ENCODE measurements at regions not wholly inside any gene's neighbourhood (a gene's known extent, or its start where the extent isn't known, plus 50 kb on each side); places are given as distances from the start of the nearest gene placed in this dataset.

DNA sequence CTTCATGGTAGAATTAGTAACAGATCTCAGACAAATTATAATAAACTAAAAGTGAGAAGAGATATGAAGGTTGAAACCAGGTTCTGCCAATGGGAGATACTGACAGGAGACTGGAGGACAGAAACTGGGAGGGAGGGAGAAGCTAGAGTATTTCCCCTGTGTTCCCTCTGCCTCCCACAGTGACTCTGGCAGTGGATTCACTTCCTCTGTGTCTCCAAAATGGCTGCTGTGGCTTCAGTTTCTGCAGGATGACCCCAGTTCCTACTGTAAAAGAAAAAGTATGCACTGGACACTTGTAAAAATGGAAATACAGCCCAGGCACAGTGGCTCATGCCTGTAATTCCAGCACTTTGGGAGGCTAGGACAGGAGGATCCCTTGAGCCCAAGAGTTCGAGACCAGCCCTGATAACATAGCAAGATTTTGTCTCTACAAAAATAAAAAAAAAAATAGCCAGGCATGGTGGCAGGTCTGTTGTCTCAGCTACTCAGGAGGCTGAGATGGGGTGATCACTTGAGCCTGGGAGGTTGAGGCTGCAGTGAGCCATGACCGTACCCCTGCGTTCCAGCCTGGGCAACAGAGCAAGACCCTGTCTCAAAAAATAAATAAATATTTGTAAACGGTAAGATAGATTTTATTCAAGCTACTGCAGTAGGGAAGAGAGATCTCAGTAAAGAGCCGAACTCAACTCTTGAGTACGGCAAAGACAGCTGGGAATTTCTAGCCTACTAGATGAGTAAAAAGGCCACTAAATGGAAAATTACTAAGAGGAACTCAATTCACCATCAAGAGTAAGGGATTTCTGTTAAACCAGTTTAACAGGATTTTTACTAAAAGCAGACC, 156.6 kb upstream of the TRIM24 start:
- DNase-seq (no peak), ATAC-seq (peak in 1 of 4 donors; percentile 20)

DNA sequence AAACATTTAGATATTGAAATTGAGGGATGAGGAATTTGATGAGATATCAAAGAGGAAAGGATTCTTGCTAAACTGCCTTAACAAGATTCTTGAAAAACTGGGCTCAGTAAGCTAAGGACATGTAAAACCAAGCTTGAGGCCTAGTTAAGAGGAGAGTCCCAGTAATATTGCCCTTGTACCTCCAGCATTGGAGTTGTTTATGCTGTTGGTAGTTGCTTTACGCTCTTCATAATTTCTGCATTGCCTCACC, 156.1 kb upstream of the TRIM24 start:
- intact Hi-C loops (cut with DNase I): no loop called here
- no peaks in the 10 kb centered on the region for H3K36me3 ChIP-seq
- no peak for FAIRE-seq
- DNase-seq: no peak
- H3K27me3 ChIP-seq: no peaks in the 10 kb centered on the region
- no peak for ATAC-seq
- WGBS, 2 donors: 94 to 100% methylated on average over 1 of the region's 1 CpG
- TF ChIP-seq, protein P1, sequence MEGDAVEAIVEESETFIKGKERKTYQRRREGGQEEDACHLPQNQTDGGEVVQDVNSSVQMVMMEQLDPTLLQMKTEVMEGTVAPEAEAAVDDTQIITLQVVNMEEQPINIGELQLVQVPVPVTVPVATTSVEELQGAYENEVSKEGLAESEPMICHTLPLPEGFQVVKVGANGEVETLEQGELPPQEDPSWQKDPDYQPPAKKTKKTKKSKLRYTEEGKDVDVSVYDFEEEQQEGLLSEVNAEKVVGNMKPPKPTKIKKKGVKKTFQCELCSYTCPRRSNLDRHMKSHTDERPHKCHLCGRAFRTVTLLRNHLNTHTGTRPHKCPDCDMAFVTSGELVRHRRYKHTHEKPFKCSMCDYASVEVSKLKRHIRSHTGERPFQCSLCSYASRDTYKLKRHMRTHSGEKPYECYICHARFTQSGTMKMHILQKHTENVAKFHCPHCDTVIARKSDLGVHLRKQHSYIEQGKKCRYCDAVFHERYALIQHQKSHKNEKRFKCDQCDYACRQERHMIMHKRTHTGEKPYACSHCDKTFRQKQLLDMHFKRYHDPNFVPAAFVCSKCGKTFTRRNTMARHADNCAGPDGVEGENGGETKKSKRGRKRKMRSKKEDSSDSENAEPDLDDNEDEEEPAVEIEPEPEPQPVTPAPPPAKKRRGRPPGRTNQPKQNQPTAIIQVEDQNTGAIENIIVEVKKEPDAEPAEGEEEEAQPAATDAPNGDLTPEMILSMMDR (IDR thresholded peaks at IDR 0.05): no peak
- no peaks in the 10 kb centered on the region for H3K4me1 ChIP-seq
- H3K9me3 ChIP-seq: no peaks in the 10 kb centered on the region
- no peak overlapping the region for H3K4me3 ChIP-seq
- no peak overlapping the region for H3K27ac ChIP-seq

More for the DNA sequence above, 156.6 kb upstream of the TRIM24 start:
- intact Hi-C loops (cut with DNase I): no loop called here
- no peaks in the 10 kb centered on the region for H3K4me1 ChIP-seq
- no peaks in the 10 kb centered on the region for H3K9me3 ChIP-seq
- no peaks in the 10 kb centered on the region for H3K27me3 ChIP-seq
- H3K36me3 ChIP-seq: no peaks in the 10 kb centered on the region
- FAIRE-seq: no peak
- 91 to 93% methylated on average over 6 of the region's 6 CpGs for WGBS, 2 donors
- no peak overlapping the region for H3K27ac ChIP-seq
- H3K4me3 ChIP-seq: no peak overlapping the region
- TF ChIP-seq, protein P1 (IDR thresholded peaks at IDR 0.05): no peak

DNA sequence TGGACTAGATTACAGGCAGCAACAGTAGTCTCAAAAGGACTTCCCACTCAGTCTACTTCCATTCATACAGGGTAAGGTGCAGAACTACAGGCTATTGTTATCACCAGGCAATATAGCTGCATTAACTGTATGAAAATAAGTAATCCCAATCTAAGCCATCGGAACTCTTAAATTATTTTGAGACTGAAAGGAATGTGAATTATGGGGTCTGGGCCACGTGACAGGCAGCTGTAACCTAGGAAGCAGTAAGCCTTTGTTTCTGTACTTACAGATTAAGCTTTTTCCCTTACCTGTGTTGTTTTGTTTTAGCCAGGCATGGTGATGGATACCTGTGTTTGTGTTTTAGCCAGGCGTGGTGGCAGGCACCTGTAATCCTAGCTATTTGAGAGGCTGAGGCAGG, 152.4 kb upstream of the TRIM24 start:
- no peak for FAIRE-seq
- intact Hi-C loops (cut with DNase I): no loop called here
- ATAC-seq: no peak
- no peak for DNase-seq
- Histone ChIP-seq H3K27ac (no peak overlapping the region), H3K27me3 (no peaks in the 10 kb centered on the region), H3K9me3 (no peaks in the 10 kb centered on the region), H3K4me1 (no peaks in the 10 kb centered on the region), H3K36me3 (no peaks in the 10 kb centered on the region), H3K4me3 (no peak overlapping the region)
- TF ChIP-seq, protein P1 (IDR thresholded peaks at IDR 0.05): no peak
- WGBS, 2 donors: 80 to 88% methylated on average over 3 of the region's 3 CpGs

- Histone ChIP-seq H3K4me3 (no peak overlapping the region), H3K4me1 (no peaks in the 10 kb centered on the region), H3K9me3 (no peaks in the 10 kb centered on the region), H3K36me3 (no peaks in the 10 kb centered on the region), H3K27ac (no peak overlapping the region), H3K27me3 (no peaks in the 10 kb centered on the region)
- FAIRE-seq: no peak
- 69 to 84% methylated on average over 1 of the region's 1 CpG for WGBS, 2 donors
- no peak for ATAC-seq
- TF ChIP-seq, protein P1 (IDR thresholded peaks at IDR 0.05): no peak
- DNase-seq: no peak
- intact Hi-C loops (cut with DNase I): no loop called here
These were observed 151.9 kb upstream of the TRIM24 start for GRCh38 chr7:138308136-138308535.

DNA sequence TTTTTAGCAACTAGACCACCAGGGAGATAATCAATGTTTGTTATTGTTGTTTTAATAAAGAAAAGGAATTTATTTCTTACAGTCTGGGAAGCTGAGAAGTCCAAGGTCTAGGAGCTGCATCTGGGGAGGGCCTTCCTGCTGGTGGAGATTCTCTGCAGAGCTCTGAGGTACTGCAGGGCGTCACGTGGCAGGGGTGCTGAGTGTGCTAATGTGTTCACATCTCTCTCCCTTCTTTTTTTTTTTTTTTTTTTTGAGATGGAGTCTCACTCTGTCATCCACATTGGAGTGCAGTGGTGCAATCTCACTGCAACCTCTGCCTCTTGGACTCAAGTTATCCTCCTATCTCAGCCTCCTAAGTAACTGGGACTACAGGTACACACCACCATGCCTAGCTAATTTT, 150.9 kb upstream of the TRIM24 start:
- intact Hi-C loops (cut with DNase I): no loop called here
- TF ChIP-seq, protein P1 (IDR thresholded peaks at IDR 0.05): no peak

More for the DNA sequence above, 150.9 kb upstream of the TRIM24 start:
- H3K36me3 ChIP-seq: no peaks in the 10 kb centered on the region
- no peak for DNase-seq
- FAIRE-seq: no peak
- H3K27me3 ChIP-seq: no peaks in the 10 kb centered on the region
- H3K27ac ChIP-seq: no peak overlapping the region
- no peaks in the 10 kb centered on the region for H3K4me1 ChIP-seq
- no peak overlapping the region for H3K4me3 ChIP-seq
- 83 to 95% methylated on average over 2 of the region's 2 CpGs for WGBS, 2 donors
- no peaks in the 10 kb centered on the region for H3K9me3 ChIP-seq
- ATAC-seq: no peak
